ENCODE measurements at regions not wholly inside any gene's neighbourhood (a gene's known extent, or its start where the extent isn't known, plus 50 kb on each side); places are given as distances from the start of the nearest gene placed in this dataset.

DNA sequence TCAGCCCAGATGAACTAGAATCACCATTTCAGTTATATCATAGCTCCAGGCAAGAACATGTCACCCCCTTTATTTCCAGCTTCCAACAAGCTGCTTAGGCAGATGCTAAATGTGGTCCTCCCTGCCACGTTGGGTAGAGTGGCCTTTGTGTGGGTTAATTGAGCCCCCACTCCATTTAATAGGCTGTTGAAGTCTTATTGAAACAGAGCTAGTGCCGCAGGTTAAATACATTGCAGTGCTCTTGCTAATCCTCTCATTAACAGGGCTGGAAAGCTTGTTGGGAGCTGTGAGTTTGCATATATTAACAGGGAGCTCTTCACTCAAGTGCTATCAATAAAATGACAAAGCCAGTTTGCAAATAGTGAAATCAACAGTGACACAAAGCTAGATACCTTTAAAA lies 248.4 kb upstream of the CMC1 start:
- TF ChIP-seq ZNF644 (tag; IDR thresholded peaks at IDR 0.05; ENCODE audit: low read depth) (no peak), ELF1 (tag; IDR thresholded peaks at IDR 0.05) (no peak)
- TF ChIP-seq, protein P1, sequence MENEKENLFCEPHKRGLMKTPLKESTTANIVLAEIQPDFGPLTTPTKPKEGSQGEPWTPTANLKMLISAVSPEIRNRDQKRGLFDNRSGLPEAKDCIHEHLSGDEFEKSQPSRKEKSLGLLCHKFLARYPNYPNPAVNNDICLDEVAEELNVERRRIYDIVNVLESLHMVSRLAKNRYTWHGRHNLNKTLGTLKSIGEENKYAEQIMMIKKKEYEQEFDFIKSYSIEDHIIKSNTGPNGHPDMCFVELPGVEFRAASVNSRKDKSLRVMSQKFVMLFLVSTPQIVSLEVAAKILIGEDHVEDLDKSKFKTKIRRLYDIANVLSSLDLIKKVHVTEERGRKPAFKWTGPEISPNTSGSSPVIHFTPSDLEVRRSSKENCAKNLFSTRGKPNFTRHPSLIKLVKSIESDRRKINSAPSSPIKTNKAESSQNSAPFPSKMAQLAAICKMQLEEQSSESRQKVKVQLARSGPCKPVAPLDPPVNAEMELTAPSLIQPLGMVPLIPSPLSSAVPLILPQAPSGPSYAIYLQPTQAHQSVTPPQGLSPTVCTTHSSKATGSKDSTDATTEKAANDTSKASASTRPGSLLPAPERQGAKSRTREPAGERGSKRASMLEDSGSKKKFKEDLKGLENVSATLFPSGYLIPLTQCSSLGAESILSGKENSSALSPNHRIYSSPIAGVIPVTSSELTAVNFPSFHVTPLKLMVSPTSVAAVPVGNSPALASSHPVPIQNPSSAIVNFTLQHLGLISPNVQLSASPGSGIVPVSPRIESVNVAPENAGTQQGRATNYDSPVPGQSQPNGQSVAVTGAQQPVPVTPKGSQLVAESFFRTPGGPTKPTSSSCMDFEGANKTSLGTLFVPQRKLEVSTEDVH (IDR thresholded peaks at IDR 0.05; ENCODE audit: low read depth, partially characterized antibody): no peak
- TF ChIP-seq, protein P2, sequence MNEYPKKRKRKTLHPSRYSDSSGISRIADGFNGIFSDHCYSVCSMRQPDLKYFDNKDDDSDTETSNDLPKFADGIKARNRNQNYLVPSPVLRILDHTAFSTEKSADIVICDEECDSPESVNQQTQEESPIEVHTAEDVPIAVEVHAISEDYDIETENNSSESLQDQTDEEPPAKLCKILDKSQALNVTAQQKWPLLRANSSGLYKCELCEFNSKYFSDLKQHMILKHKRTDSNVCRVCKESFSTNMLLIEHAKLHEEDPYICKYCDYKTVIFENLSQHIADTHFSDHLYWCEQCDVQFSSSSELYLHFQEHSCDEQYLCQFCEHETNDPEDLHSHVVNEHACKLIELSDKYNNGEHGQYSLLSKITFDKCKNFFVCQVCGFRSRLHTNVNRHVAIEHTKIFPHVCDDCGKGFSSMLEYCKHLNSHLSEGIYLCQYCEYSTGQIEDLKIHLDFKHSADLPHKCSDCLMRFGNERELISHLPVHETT (CRISPR knock-in tag; conservative IDR thresholded peaks at IDR 0.05 in 1 of 2, IDR thresholded peaks at IDR 0.05 in 1 of 2): no peak

Measured in K562 (cell line).